ENCODE measurements at regions not wholly inside any gene's neighbourhood (a gene's known extent, or its start where the extent isn't known, plus 50 kb on each side); places are given as distances from the start of the nearest gene placed in this dataset.

GRCh38 chr6:148151896-148152643 lies 190.6 kb upstream of the SASH1 start:
- DNase-seq (ENCODE audit: low read depth in 2 of 2): no peak

DNA sequence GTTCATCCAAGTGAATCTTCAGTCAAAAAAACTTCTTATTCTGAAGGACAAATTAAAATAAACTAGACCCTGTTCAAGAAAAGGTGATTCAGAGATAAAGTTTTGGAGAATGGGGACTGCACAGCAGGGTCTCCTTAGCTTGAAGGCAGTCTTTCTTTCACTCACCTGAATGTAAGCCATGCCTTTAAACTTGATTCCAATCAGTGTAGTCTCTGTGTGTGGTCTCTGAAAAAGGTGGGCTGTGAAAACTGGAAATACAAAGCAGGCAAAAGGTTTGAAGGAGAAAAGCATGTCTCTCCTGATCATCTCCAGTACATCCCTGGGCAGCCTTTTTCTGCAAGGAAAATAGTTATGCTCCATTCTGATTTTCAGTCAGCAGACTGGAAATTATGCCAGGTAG lies 188.0 kb upstream of the SASH1 start:
- DNase-seq (ENCODE audit: low read depth in 2 of 2): no peak

DNA sequence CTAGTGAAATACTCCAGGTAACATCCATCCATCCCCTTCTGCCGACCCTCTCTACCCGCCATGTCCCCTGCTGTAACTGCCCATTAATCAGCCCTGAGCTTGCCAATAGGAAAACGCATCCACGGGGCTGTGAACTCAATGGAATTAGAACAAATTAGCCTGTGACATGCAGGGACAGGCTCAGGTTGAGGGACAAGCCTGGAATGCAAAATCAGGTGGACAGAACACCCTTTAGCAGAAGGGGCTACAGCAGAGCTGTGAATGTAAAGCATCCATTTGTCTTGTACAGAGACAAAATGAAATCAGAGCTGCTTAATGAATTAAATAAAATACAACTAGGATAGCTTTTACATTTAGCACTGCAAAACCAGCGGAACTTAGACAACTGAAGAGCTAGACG lies 187.3 kb upstream of the SASH1 start:
- DNase-seq (ENCODE audit: low read depth in 2 of 2): no peak

DNA sequence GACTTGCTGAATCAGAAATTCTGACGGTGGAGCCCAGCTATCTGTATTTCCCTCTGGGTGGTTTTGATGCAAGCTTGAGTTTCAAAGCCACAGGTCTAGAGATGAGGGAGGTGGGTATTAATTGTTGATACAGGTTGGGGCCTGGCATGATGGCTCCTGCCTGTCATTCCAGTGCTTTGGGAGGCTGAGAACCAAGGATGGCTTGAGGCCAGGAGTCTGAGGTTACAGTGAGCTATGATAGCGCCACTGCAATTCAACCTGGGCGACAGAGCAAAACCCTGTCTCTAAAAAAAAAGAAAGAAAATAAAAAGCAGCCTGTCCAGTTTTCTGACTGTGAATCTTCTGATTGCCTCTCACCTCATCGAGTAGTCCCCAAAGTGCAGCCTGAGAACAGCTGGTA lies 184.8 kb upstream of the SASH1 start:
- DNase-seq (ENCODE audit: low read depth in 2 of 2): no peak

DNA sequence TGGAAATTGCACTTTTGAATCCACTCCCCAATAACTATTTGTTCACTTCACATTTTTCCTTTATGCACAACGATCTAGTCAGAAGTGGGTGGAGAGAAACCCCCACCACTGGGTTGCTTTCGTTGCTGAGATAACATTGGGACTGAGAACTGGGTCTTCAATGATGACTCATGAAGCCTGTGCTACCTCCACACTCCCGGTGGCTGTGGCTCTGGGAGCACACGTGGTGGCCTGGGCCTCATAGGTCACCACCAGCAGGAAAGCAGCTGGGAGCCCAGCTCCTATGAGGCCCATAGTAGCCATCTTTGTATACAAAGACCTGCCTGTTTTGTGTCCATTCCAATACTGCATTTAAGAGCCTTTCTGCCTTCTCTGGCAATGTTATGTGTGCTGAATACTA lies 178.0 kb upstream of the SASH1 start:
- no peak for DNase-seq (ENCODE audit: low read depth in 2 of 2)

DNA sequence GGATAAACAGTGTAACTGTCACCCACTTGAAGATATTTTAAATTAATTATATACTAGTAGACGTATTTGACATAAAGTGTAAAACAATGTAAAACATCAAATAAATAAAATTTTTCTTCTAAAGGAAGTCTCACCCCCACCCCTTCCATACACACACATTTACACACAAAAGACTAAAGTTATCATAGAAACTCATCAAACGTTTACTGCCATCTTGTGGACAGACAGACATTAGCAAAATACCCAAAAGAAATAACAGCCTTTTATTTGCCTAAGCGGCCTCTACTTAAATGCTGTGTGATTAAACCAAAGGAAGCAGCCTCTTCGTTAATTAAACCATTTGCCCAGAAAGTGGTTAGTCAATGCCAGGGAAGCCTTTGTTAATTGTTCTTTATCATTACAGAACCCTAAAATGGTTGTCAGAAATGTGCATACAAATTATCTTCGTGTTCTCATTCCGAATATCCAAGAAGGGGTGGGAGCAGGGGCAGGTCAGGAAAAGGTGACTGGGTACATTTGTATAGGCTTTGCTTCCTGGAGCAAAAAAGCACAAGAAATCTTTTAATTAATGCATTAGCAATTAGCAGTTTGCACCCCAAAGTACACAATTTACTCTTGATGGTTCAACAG lies 176.2 kb upstream of the SASH1 start:
- DNase-seq (ENCODE audit: low read depth in 2 of 2): no peak

- no peak for DNase-seq (ENCODE audit: low read depth in 2 of 2)
These were observed 172.9 kb upstream of the SASH1 start for GRCh38 chr6:148169706-148170105.

DNA sequence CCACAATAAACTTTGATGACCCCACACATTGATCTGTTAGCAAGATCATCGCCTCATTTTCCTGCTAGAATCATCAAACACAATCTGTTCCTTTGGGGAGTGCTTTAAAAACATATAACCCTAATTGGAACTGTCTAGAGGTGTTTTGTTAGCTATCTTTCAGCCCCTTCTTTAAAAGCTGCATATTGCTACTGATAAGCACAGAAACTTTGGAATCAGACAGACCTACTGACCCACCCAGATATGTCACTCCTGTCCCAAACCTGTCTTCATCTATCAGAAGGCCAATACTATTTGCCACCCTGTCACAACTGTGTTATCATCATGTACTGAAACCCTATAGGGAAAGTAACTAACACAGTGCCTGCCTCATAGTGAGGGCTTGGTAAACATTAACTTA lies 172.4 kb upstream of the SASH1 start:
- DNase-seq (ENCODE audit: low read depth in 2 of 2): no peak

GRCh38 chr6:148173548-148173947 lies 169.1 kb upstream of the SASH1 start:
- no peak for DNase-seq (ENCODE audit: low read depth in 2 of 2)

- DNase-seq (ENCODE audit: low read depth in 2 of 2): no peak
These were observed 167.0 kb upstream of the SASH1 start for GRCh38 chr6:148175550-148176188.

DNA sequence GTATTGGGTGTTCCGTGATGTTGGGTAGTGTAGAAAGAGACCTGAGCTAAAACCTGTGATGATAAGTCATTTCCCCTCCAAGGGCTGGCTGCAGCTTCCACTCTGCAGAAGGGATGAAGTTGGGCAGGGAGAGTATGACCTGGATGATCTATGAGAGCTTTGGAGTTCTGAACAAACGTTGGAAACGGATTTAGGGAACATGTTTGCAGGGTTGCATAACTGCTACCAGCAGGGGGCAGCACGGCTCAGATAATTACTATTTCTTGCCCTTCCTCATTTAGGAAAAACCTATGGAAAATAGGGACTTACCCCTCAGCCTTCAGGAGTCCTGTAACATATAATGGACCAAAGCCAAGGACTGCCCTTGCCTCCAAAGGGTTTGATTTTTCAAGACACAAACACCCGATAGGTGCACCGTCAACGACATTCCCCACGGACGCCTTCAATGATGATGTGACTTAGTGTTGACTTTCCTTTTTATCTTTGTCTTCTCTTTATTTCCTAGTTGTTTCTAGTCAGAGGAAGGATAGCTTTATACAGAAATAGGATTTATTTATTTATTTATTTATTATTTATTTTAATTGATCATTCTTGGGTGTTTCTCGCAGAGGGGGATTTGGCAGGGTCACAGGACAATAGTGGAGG lies 164.9 kb upstream of the SASH1 start:
- no peak for DNase-seq (ENCODE audit: low read depth in 2 of 2)

GRCh38 chr6:148179786-148180185 lies 162.9 kb upstream of the SASH1 start:
- DNase-seq (ENCODE audit: low read depth in 2 of 2): no peak

DNA sequence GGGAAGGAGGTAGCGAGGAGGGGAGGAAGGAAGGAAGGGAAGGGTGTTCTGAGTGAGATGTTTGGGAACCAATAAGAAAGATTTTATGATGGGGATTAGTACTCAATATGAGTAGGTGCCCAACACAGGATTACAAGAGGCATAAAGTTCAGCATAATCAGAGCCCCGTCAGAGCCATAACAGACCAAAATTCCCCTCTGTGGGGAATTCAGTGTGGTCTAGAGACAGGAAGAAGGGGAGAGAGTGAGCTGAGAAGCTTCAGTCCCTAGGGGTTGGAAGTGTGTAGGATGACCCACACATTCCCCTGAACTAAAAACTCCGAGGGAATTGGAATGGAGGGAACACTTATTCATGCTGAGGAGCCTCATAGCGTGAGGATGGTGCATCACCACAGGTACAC lies 160.3 kb upstream of the SASH1 start:
- no peak for DNase-seq (ENCODE audit: low read depth in 2 of 2)

GRCh38 chr6:148183776-148184175 lies 158.9 kb upstream of the SASH1 start:
- no peak for DNase-seq (ENCODE audit: low read depth in 2 of 2)

DNA sequence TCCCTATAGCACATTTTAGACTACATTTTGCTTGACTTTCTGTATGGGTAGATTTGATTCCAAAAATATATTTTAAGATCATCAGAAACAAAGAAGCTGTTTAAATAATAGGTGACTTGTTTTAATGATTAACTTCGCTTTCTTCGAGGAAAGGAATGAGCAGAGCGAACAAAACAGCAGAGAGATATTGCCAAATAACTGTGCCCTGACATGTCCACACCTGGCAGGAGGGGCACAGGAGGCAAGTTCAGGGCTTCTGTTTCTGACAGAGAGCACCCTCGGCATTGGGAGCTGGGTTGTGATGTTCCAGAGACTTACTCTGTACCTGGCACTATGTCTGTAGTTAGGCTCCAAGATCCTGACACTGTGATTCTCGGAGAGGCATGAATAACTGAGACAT lies 155.7 kb upstream of the SASH1 start:
- no peak for DNase-seq (ENCODE audit: low read depth in 2 of 2)

DNA sequence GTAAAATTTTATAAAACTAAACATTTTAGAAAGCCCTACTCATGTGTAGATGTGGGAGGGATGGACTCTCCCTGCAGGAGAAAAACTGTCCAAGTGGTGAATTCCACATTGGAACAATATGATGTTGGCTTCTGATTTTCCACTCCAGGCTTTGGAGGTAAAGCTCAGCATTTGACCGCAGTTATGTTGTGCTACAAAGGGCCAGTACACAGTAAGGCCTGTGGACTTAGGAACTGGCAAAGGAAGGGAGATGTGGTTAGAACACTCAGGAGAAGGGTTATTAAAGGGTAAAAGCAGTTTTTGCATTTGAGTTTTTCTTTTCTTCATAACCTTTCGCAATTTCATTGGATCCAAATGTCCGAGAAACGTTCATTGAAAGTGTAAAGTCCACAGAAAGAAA lies 150.3 kb upstream of the SASH1 start:
- DNase-seq (ENCODE audit: low read depth in 2 of 2): no peak

DNA sequence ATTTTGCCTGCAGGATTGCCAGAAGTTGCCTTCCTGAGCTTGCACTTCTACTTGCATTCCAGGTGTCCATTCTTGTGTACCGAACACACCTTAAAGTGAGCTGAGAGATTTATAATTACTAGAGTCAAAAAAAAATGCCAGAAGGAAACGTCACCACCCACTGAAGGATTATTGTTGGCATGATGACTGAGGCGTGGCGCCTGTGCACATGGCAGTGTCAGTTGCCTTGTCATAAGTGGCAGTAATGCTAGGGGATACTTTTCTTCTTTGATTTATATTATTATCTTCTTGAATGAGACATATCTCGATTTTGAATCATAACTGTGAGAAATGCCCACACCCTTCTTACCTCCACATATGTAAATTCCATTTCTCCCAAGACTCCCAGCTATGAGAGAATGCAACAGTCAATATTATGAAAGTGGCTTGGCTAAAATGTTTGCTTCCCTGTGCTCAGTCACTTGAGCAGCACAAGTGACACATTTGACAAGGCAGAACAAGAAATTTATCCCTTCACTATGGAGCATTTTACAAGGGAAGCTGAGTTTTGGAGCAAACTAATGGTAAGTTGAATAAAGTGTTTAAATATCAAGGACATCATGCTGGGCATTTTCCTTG lies 149.5 kb upstream of the SASH1 start:
- DNase-seq (ENCODE audit: low read depth in 2 of 2): no peak

GRCh38 chr6:148195511-148195910 lies 147.1 kb upstream of the SASH1 start:
- DNase-seq (ENCODE audit: low read depth in 2 of 2): no peak

DNA sequence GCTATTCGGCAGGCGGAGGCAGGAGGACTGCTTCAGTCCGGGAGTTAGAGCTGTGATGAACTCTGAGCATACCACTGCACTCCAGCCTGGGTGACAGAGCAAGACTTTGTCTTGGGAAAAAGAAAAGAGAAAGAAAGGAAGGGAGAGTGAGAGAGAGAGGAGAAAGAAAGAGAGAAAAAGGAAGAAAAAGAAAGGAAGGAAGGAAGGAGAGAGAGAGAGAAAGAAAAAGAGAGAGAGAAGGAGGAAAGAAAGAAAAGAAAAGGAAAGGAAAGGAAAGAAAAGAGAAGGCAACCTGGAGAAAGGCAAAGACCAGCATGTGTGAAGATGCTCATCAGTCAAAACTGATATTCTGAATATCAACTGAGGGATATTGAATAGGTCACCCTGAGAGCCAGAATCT lies 143.1 kb upstream of the SASH1 start:
- DNase-seq (ENCODE audit: low read depth in 2 of 2): no peak

DNA sequence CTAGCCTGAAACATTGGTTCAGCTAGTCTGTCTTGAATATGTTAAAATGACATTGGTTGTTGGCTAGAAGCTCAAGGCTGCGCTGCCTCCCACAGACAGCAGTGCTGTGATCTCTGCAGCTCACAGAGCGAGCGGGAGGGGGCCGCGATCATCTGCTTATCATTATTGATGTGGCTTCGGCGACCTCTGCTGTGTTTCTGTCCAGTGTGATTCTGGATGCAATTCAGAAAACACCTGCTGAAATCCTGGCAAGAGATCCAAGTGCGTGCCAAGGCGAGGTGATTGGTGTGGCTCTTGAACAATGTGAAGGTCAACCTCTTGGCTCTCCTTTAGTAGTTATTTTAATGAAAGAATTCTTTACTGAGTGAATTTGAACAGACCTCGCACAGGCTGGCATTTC lies 142.3 kb upstream of the SASH1 start:
- DNase-seq (ENCODE audit: low read depth in 2 of 2): no peak

GRCh38 chr6:148200781-148201180 lies 141.9 kb upstream of the SASH1 start:
- DNase-seq (ENCODE audit: low read depth in 2 of 2): no peak

DNA sequence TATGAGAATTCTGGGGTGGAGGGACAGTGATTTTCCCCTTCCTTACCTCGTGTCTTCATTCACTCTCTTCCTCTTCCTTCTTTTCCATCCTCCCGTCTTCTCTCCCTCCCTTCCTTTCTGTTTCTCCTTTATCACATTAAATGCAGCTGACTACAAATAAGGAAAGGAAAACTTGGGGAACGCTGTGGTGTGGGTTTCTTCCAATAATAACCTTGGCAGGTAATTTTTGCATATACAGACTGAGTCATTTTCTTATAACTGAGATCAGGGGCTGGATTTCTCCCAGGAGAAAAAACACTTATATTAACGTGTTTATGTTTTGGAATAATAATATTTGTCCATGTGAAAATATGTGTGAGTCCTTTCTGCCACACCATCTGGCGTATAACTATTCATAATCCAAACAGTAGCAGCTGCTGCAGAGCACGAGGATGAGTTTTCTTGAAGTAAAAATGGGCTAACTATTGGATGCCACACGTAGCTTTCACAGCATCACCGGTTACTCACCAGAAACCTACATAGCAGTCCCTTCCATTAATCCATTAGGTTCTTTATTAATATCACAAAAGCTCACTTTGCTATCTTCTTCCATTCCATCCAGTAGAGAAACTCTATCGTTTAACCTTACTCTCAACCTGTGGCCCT lies 139.2 kb upstream of the SASH1 start:
- no peak for DNase-seq (ENCODE audit: low read depth in 2 of 2)
